NCI-H2227 (cell line): ENCODE measurements at regions not wholly inside any gene's neighbourhood (a gene's known extent, or its start where the extent isn't known, plus 50 kb on each side); places are given as distances from the start of the nearest gene placed in this dataset.

Source experiments
- DNase-seq: peaks from one replicate; lab custom pipeline; 2025; ENCODE audit not compliant: unreplicated experiment; lab: John Stamatoyannopoulos, UW

GRCh38 chr16:52237823-52238222, 309.1 kb downstream of the TOX3 start:
- DNase-seq, result no peak

GRCh38 chr16:52235186-52235585, 311.8 kb downstream of the TOX3 start:
- DNase-seq, result no peak

GRCh38 chr16:52234626-52235025, 312.3 kb downstream of the TOX3 start:
- DNase-seq, result no peak

- no peak for DNase-seq
Measured at GRCh38 chr16:52229471-52229870, 317.5 kb downstream of the TOX3 start.

- no peak for DNase-seq
Measured at GRCh38 chr16:52227851-52228250, 319.1 kb downstream of the TOX3 start.

- no peak for DNase-seq
Measured at GRCh38 chr16:52212841-52213240, 334.1 kb downstream of the TOX3 start.

- no peak for DNase-seq
Measured at GRCh38 chr16:52209227-52209626, 337.7 kb downstream of the TOX3 start.

- no peak for DNase-seq
Measured at GRCh38 chr16:52203096-52203495, 343.8 kb downstream of the TOX3 start.

- DNase-seq, result no peak
Measured at GRCh38 chr16:52193441-52193840, 353.5 kb downstream of the TOX3 start.

GRCh38 chr16:52191531-52192134, 355.3 kb downstream of the TOX3 start:
- peak; percentile 80 for DNase-seq

GRCh38 chr16:52184336-52184735, 362.6 kb downstream of the TOX3 start:
- DNase-seq, result no peak

- no peak for DNase-seq
Measured at GRCh38 chr16:52182840-52183239, 364.1 kb downstream of the TOX3 start.

GRCh38 chr16:52174168-52174567, 372.8 kb downstream of the TOX3 start:
- no peak for DNase-seq

GRCh38 chr16:52171481-52171880, 375.5 kb downstream of the TOX3 start:
- DNase-seq, result no peak

GRCh38 chr16:52167328-52167727, 379.6 kb downstream of the TOX3 start:
- no peak for DNase-seq

- DNase-seq, result peak; percentile 4
Measured at GRCh38 chr16:52165961-52166360, 381.0 kb downstream of the TOX3 start.

- no peak for DNase-seq
Measured at GRCh38 chr16:52149003-52149402, 397.9 kb downstream of the TOX3 start.

GRCh38 chr16:52141871-52142270, 405.1 kb downstream of the TOX3 start:
- no peak for DNase-seq

GRCh38 chr16:52128361-52128760, 418.6 kb downstream of the TOX3 start:
- DNase-seq, result no peak

GRCh38 chr16:52123842-52124241, 423.1 kb downstream of the TOX3 start:
- DNase-seq, result no peak

GRCh38 chr16:52123061-52123839, 423.7 kb downstream of the TOX3 start:
- DNase-seq, result no peak

GRCh38 chr16:52117171-52117570, 429.8 kb downstream of the TOX3 start:
- DNase-seq, result no peak

GRCh38 chr16:52114379-52114778, 432.6 kb downstream of the TOX3 start:
- no peak for DNase-seq
